ENCODE measurements at regions not wholly inside any gene's neighbourhood (a gene's known extent, or its start where the extent isn't known, plus 50 kb on each side); places are given as distances from the start of the nearest gene placed in this dataset.
A peak's percentile ranks its signal among the peaks of the same experiment; 100 is the strongest.

DNA sequence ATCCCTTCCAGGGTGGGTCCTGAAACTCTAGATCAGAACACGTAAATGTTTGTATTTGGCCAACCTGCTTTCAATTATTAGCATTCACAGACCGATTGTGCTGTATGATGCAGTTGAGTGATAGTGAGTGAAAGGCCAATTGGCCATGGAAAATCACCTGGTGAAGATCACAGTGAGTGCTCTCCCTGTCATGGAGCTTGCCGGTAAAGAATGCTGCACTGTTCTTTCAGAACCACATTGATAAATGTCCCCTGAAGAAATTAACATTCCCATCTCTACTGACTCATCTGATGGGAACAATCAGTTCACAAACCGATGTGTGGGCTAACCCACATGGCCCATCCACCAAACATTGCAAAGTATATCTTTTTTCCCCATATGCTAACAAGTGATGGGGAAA lies 324.8 kb upstream of the TBL1XR1 start:
- WGBS, 4 donors, result 82 to 90% (median 89%) methylated on average over 4 of the region's 4 CpGs
- Histone ChIP-seq H3K27ac (no peak overlapping the region), H3K9me3 (no peaks in the 10 kb centered on the region), H3K4me3 (no peak overlapping the region), H3K4me1 (peaks cover 0 to 6% (median 0%) of the 10 kb centered on the region in 12 donors), H3K27me3 (no peaks in the 10 kb centered on the region), H3K36me3 (no peaks in the 10 kb centered on the region)
- intact Hi-C loops (cut with DNase I), result no loop called here
- TF ChIP-seq CTCF (IDR thresholded peaks at IDR 0.05), result no peak
- no peak for TF ChIP-seq POLR2A (IDR thresholded peaks at IDR 0.05)
- ATAC-seq, result no peak
- DNase-seq, result no peak

GRCh38 chr3:177523067-177523675 lies 325.9 kb upstream of the TBL1XR1 start:
- Histone ChIP-seq H3K4me1 (peaks cover 0 to 7% (median 0%) of the 10 kb centered on the region in 12 donors), H3K36me3 (no peaks in the 10 kb centered on the region), H3K27ac (peak overlapping the region in 1 of 12 donors; percentile 12), H3K4me3 (no peak overlapping the region), H3K27me3 (no peaks in the 10 kb centered on the region), H3K9me3 (no peaks in the 10 kb centered on the region)
- DNase-seq, result no peak
- no peak for TF ChIP-seq CTCF (IDR thresholded peaks at IDR 0.05)
- TF ChIP-seq POLR2A (IDR thresholded peaks at IDR 0.05), result no peak
- intact Hi-C loops (cut with DNase I), result no loop called here
- 63 to 65% (median 64%) methylated on average over 3 of the region's 3 CpGs for WGBS, 4 donors
- no peak for ATAC-seq

DNA sequence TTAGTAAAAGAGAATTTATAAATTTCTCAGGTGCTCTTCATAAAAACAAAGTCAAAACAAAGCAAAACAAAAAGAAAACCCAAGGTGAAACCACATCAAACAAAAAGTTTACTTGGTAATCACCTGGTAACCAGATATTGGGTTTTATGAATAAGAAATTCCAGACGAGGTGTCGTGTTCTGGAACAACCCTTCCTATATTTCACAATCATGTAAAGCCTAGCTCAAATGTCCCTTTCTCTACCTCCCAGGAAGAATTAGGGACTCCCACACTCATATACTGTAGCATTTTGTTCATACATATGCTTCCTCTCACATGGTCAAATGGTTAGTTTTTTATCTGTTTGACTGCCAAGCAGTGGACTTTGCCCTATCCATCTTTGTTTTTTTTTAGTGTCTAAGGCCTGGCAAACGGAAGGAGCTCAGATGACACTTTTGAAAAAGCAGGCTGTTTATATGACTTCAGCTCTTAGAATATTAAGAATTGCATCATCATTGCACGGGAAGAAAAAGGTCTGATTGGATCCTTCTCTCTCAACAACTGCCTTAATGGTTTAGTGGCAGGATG lies 326.7 kb upstream of the TBL1XR1 start:
- Histone ChIP-seq H3K27me3 (no peaks in the 10 kb centered on the region), H3K36me3 (no peaks in the 10 kb centered on the region), H3K27ac (peak overlapping the region in 1 of 12 donors; percentile 25), H3K4me1 (peaks cover 0 to 7% (median 0%) of the 10 kb centered on the region in 12 donors), H3K4me3 (no peak overlapping the region), H3K9me3 (no peaks in the 10 kb centered on the region)
- no peak for ATAC-seq
- TF ChIP-seq CTCF (IDR thresholded peaks at IDR 0.05), result no peak
- WGBS, 4 donors, result 80 to 94% (median 90%) methylated on average over 4 of the region's 4 CpGs
- no peak for DNase-seq
- intact Hi-C loops (cut with DNase I), result no loop called here

DNA sequence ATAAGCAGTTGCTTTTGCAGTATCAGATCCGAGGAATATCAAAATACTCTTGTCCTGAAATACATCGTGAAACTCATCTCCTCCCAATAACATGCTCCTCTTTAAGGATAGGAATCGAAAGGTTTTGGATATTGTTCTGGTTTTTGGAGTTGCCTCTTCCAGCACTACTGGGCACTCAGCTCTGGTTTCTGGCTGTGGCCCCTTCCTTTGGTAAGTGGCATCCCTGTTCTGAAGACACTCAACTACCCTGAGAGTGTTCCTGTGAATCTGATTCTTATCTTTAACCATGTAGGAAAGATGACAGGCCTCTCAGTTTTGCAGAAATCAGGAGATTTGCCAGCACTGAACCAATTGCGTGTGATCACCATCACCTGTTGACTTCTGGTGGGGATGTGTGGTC lies 327.5 kb upstream of the TBL1XR1 start:
- no peak overlapping the region for H3K4me3 ChIP-seq
- peaks cover 0 to 10% (median 0%) of the 10 kb centered on the region in 12 donors for H3K4me1 ChIP-seq
- H3K27me3 ChIP-seq, result no peaks in the 10 kb centered on the region
- H3K27ac ChIP-seq, result no peak overlapping the region
- no peak for TF ChIP-seq CTCF (IDR thresholded peaks at IDR 0.05)
- TF ChIP-seq POLR2A (IDR thresholded peaks at IDR 0.05), result no peak
- no peaks in the 10 kb centered on the region for H3K36me3 ChIP-seq
- DNase-seq, result no peak
- no peak for ATAC-seq
- intact Hi-C loops (cut with DNase I), result loop anchor here in 1 of 10 donors (5.0 kb wide), 1 partner anchor 68 kb away; no protein-coding TSS in a partner anchor
- no peaks in the 10 kb centered on the region for H3K9me3 ChIP-seq
- WGBS, 4 donors, result 94 to 98% (median 97%) methylated on average over 4 of the region's 4 CpGs

All from heart left ventricle (tissue), 16 donors.